OCI-M1 (cell line): ENCODE measurements at regions not wholly inside any gene's neighbourhood (a gene's known extent, or its start where the extent isn't known, plus 50 kb on each side); places are given as distances from the start of the nearest gene placed in this dataset.
"Not testable (repeated sequence)": the region's sequence is repeated elsewhere in the genome, so short reads cannot be mapped to it uniquely, and the experiment has no call there.

Experiments
- DNase-seq: peaks from one replicate; lab custom pipeline; 2025; lab: John Stamatoyannopoulos, UW

GRCh38 chr18:997499-997898 is 92.8 kb downstream of the ADCYAP1 start:
- no peak for DNase-seq

GRCh38 chr18:998936-999335 is 94.3 kb downstream of the ADCYAP1 start:
- no peak for DNase-seq

GRCh38 chr18:1002653-1003178 is 98.0 kb downstream of the ADCYAP1 start:
- DNase-seq, result peak; percentile 32

- DNase-seq, result no peak
Observed at GRCh38 chr18:1003499-1003898, 98.8 kb downstream of the ADCYAP1 start.

GRCh38 chr18:1006304-1006703 is 101.6 kb downstream of the ADCYAP1 start:
- peak; percentile 11 for DNase-seq

- DNase-seq, result no peak
Observed at GRCh38 chr18:1006965-1007364, 102.3 kb downstream of the ADCYAP1 start.

GRCh38 chr18:1011349-1011748 is 106.7 kb downstream of the ADCYAP1 start:
- DNase-seq, result peak; percentile 51

- no peak for DNase-seq
Observed at GRCh38 chr18:1012775-1013174, 108.1 kb downstream of the ADCYAP1 start.

- no peak for DNase-seq
Observed at GRCh38 chr18:1013951-1014350, 109.3 kb downstream of the ADCYAP1 start.

GRCh38 chr18:1014509-1014908 is 109.8 kb downstream of the ADCYAP1 start:
- no peak for DNase-seq

GRCh38 chr18:1014951-1015624 is 110.4 kb downstream of the ADCYAP1 start:
- no peak for DNase-seq

GRCh38 chr18:1015777-1016176 is 111.1 kb downstream of the ADCYAP1 start:
- no peak for DNase-seq

- no peak for DNase-seq
Observed at GRCh38 chr18:1017227-1018058, 112.8 kb downstream of the ADCYAP1 start.

GRCh38 chr18:1018181-1018681 is 113.6 kb downstream of the ADCYAP1 start:
- no peak for DNase-seq

- DNase-seq, result no peak
Observed at GRCh38 chr18:1019191-1019590, 114.5 kb downstream of the ADCYAP1 start.

- DNase-seq, result no peak
Observed at GRCh38 chr18:1020731-1021344, 116.2 kb downstream of the ADCYAP1 start.

- no peak for DNase-seq
Observed at GRCh38 chr18:1026930-1027329, 122.3 kb downstream of the ADCYAP1 start.

GRCh38 chr18:1033092-1033491 is 128.4 kb downstream of the ADCYAP1 start:
- not testable (repeated sequence) for DNase-seq

- DNase-seq, result no peak
Observed at GRCh38 chr18:1034971-1035370, 130.3 kb downstream of the ADCYAP1 start.

- DNase-seq, result peak; percentile 26
Observed at GRCh38 chr18:1036926-1037325, 132.3 kb downstream of the ADCYAP1 start.

- no peak for DNase-seq
Observed at GRCh38 chr18:1037776-1038175, 133.1 kb downstream of the ADCYAP1 start.

GRCh38 chr18:1039421-1039820 is 134.8 kb downstream of the ADCYAP1 start:
- no peak for DNase-seq

GRCh38 chr18:1043039-1043438 is 138.4 kb downstream of the ADCYAP1 start:
- not testable (repeated sequence) for DNase-seq
